ENCODE measurements at regions not wholly inside any gene's neighbourhood (a gene's known extent, or its start where the extent isn't known, plus 50 kb on each side); places are given as distances from the start of the nearest gene placed in this dataset.

DNA sequence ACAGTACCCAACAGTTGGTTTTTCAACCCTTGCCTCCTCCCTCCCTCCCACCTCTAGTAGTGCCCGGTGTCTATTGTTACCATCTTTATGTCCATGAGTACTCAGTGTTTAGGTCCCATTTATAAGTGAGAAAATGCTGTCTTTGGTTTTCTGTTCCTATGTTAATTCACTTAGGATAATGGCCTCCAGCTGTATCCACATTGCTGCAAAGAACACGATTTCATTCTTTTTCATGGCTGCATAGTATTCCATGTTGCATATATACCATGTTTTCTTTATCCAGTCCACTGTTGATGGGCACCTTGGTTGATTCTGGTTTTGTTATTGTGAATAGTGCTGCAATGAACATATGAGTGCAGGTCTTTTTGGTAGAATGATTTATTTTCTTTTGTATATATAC lies 631.3 kb downstream of the MED13L start:
- no peaks in the 10 kb centered on the region for H3K36me3 ChIP-seq
- H3K4me1 ChIP-seq = no peaks in the 10 kb centered on the region
- H3K9me3 ChIP-seq = no peaks in the 10 kb centered on the region
- H3K27me3 ChIP-seq = no peaks in the 10 kb centered on the region
- WGBS, 2 donors = 95 to 100% methylated on average over 2 of the region's 2 CpGs
- no peak for DNase-seq
- TF ChIP-seq POLR2A (IDR thresholded peaks at IDR 0.05) (no peak), CTCF (IDR thresholded peaks at IDR 0.05) (no peak), POLR2AphosphoS5 (IDR thresholded peaks at IDR 0.05) (no peak), EP300 (IDR thresholded peaks at IDR 0.05) (no peak)
- no peak overlapping the region for H3K27ac ChIP-seq
- ATAC-seq (ENCODE audit: low FRiP score in 2 of 2) = no peak
- H3K4me3 ChIP-seq = no peak overlapping the region

GRCh38 chr12:115640929-115641328 lies 636.6 kb downstream of the MED13L start:
- H3K4me1 ChIP-seq = no peaks in the 10 kb centered on the region
- H3K9me3 ChIP-seq = no peaks in the 10 kb centered on the region
- no peaks in the 10 kb centered on the region for H3K27me3 ChIP-seq
- ATAC-seq (ENCODE audit: low FRiP score in 2 of 2) (no peak), DNase-seq (no peak)
- 85 to 88% methylated on average over 2 of the region's 2 CpGs for WGBS, 2 donors
- no peaks in the 10 kb centered on the region for H3K36me3 ChIP-seq
- H3K4me3 ChIP-seq = no peak overlapping the region
- TF ChIP-seq EP300 (IDR thresholded peaks at IDR 0.05) = no peak
- TF ChIP-seq POLR2A (IDR thresholded peaks at IDR 0.05) = no peak
- no peak for TF ChIP-seq CTCF (IDR thresholded peaks at IDR 0.05)
- TF ChIP-seq POLR2AphosphoS5 (IDR thresholded peaks at IDR 0.05) = no peak
- H3K27ac ChIP-seq = no peak overlapping the region

DNA sequence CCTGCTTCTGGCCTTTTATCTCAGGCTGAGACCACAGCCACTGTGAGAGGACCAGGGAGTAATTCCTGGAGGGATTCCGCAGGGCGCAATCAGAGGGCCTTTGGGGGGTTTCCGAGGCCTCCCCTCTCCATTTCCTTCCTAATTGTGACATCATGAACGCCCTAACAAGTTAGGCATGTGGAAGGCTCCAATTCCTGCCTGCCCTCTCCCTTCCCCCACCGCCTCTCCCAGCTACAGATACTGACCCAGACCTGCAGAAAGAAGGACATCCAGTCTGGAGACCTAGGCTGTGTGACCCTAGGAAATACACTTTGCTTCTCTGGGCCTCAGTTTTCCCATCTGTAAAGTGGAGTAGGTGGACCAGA lies 637.9 kb downstream of the MED13L start:
- Histone ChIP-seq H3K4me3 (no peak overlapping the region), H3K4me1 (no peaks in the 10 kb centered on the region), H3K27me3 (no peaks in the 10 kb centered on the region), H3K9me3 (no peaks in the 10 kb centered on the region), H3K36me3 (no peaks in the 10 kb centered on the region), H3K27ac (no peak overlapping the region)
- DNase-seq = no peak
- no peak for ATAC-seq (ENCODE audit: low FRiP score in 2 of 2)
- 47 to 50% methylated on average over 5 of the region's 5 CpGs for WGBS, 2 donors
- no peak for TF ChIP-seq POLR2A (IDR thresholded peaks at IDR 0.05)
- TF ChIP-seq EP300 (IDR thresholded peaks at IDR 0.05) = no peak
- no peak for TF ChIP-seq POLR2AphosphoS5 (IDR thresholded peaks at IDR 0.05)
- TF ChIP-seq CTCF (IDR thresholded peaks at IDR 0.05) = no peak

DNA sequence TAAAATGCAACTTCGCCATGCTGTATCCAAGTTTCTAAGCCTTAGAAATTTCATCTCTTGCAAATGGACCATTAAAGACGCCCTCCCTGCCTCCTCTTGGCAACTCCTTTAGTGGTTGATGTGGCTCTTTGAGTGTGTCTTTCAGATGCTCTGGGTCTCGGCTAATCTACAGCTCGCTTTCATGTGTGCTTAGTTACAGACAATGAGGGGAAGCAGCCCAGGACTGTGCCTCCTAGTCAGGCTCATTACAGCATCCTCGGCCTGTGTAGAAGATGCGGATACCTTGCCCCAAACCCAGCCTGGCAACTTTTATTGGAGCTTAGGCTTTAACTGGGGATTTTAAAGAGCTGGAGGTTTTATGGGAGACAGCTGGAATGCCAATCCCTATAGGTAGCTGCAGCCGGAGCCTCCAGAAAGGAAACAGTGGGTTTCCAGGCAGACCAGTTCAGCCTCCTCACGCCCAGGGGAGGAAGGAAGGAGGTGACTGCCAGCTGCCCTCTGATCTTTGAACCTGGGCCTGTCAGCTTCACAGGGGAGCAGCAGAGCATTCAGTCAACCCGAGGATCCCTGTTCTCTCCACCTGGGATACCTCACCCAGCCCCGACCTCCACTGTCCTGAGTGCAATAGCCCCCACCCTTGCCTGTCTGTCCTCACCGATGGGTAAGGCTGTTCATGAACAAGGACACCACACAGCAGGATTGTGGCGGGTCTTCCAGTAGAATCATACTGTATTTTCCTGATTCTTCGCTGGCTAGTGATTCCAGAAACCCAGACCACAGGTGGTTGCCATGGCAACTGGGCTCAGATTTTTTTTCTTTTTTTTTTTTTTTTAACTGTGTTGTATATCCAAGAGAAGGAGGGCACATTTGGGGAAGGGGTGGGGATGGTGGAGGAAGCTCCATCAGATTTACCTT lies 638.5 kb downstream of the MED13L start:
- no peak for TF ChIP-seq EP300 (IDR thresholded peaks at IDR 0.05)
- TF ChIP-seq POLR2AphosphoS5 (IDR thresholded peaks at IDR 0.05) = no peak
- no peak for TF ChIP-seq CTCF (IDR thresholded peaks at IDR 0.05)
- TF ChIP-seq POLR2A (IDR thresholded peaks at IDR 0.05) = no peak
- Histone ChIP-seq H3K27me3 (no peaks in the 10 kb centered on the region), H3K9me3 (no peaks in the 10 kb centered on the region), H3K4me3 (no peak overlapping the region), H3K36me3 (no peaks in the 10 kb centered on the region), H3K4me1 (no peaks in the 10 kb centered on the region), H3K27ac (no peak overlapping the region)
- ATAC-seq (ENCODE audit: low FRiP score in 2 of 2) = no peak
- WGBS, 2 donors = 52 to 59% methylated on average over 12 to 13 of the region's 13 CpGs
- DNase-seq = no peak

- ATAC-seq (ENCODE audit: low FRiP score in 2 of 2) (no peak), DNase-seq (no peak)
- Histone ChIP-seq H3K4me3 (no peak overlapping the region), H3K27me3 (no peaks in the 10 kb centered on the region), H3K36me3 (no peaks in the 10 kb centered on the region), H3K9me3 (no peaks in the 10 kb centered on the region), H3K27ac (no peak overlapping the region), H3K4me1 (no peaks in the 10 kb centered on the region)
- 49 to 51% methylated on average over 9 of the region's 9 CpGs for WGBS, 2 donors
- TF ChIP-seq POLR2A (IDR thresholded peaks at IDR 0.05) (no peak), EP300 (IDR thresholded peaks at IDR 0.05) (no peak), CTCF (IDR thresholded peaks at IDR 0.05) (no peak), POLR2AphosphoS5 (IDR thresholded peaks at IDR 0.05) (no peak)
Observed at GRCh38 chr12:115636546-115636945, 640.9 kb downstream of the MED13L start.

Data from upper lobe of left lung (tissue), 6 donors.